Erythroblast (primary cell): ENCODE measurements at regions not wholly inside any gene's neighbourhood (a gene's known extent, or its start where the extent isn't known, plus 50 kb on each side); places are given as distances from the start of the nearest gene placed in this dataset.

Source experiments
- GATA1 ChIP-seq: IDR thresholded peaks from 2 replicates; pipeline ENCODE4 v1.6.1; 2011; ENCODE audit warnings: low read depth, mild to moderate bottlenecking, control low read depth, low read length, moderate library complexity
- POLR2A ChIP-seq: IDR thresholded peaks from 2 replicates; pipeline ENCODE4 v1.6.1; 2011; ENCODE audit warnings: mild to moderate bottlenecking, low read length

DNA sequence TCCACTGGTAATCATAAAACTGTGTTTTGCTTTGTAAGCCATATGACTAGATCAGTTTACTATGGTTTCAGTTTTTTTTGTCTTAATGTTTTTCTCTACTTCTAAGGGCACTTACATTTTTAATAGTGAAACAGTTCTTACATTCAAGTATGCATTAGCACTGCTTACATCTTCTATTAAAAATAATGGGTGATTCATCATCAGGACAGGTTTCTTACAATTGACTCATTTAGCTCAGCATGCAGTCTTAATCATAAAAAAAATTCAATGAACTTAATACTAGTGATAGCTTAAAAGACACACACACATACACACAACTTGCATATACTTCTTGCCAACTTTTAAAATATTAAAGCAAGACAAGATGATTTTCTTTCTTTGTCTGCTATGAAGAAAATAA, 845.7 kb upstream of the USP15 start:
- no peak for TF ChIP-seq POLR2A
- TF ChIP-seq GATA1: no peak
